ENCODE measurements at regions not wholly inside any gene's neighbourhood (a gene's known extent, or its start where the extent isn't known, plus 50 kb on each side); places are given as distances from the start of the nearest gene placed in this dataset.
A peak's percentile ranks its signal among the peaks of the same experiment; 100 is the strongest.

GRCh38 chr7:98557538-98558031, 59.5 kb upstream of the NPTX2 start:
- DNase-seq: no peak
- Histone ChIP-seq H3K4me3 (no peak overlapping the region), H3K27me3 (no peaks in the 10 kb centered on the region), H3K4me1 (no peaks in the 10 kb centered on the region), H3K27ac (no peak overlapping the region), H3K36me3 (no peaks in the 10 kb centered on the region), H3K9me3 (no peaks in the 10 kb centered on the region)
- no peak for TF ChIP-seq POLR2A (IDR thresholded peaks at IDR 0.05)
- no peak for TF ChIP-seq CTCF (IDR thresholded peaks at IDR 0.05)
- intact Hi-C loops (cut with DNase I; ENCODE audit: low total_unique reads): no loop called here

- Histone ChIP-seq H3K36me3 (no peaks in the 10 kb centered on the region), H3K27me3 (no peaks in the 10 kb centered on the region), H3K4me3 (no peak overlapping the region), H3K4me1 (no peaks in the 10 kb centered on the region), H3K27ac (no peak overlapping the region), H3K9me3 (no peaks in the 10 kb centered on the region)
- intact Hi-C loops (cut with DNase I; ENCODE audit: low total_unique reads): no loop called here
- DNase-seq: no peak
- TF ChIP-seq CTCF (IDR thresholded peaks at IDR 0.05) (no peak), POLR2A (IDR thresholded peaks at IDR 0.05) (no peak)
Observed at GRCh38 chr7:98556288-98556687, 60.8 kb upstream of the NPTX2 start.

GRCh38 chr7:98555403-98555802, 61.7 kb upstream of the NPTX2 start:
- no peaks in the 10 kb centered on the region for H3K4me1 ChIP-seq
- no peaks in the 10 kb centered on the region for H3K36me3 ChIP-seq
- peak in 1 of 2 donors; percentile 22 for DNase-seq
- H3K4me3 ChIP-seq: no peak overlapping the region
- no peaks in the 10 kb centered on the region for H3K9me3 ChIP-seq
- TF ChIP-seq CTCF (IDR thresholded peaks at IDR 0.05) (no peak), POLR2A (IDR thresholded peaks at IDR 0.05) (no peak)
- no peaks in the 10 kb centered on the region for H3K27me3 ChIP-seq
- H3K27ac ChIP-seq: no peak overlapping the region
- intact Hi-C loops (cut with DNase I; ENCODE audit: low total_unique reads): no loop called here

- no peak for DNase-seq
- TF ChIP-seq POLR2A (IDR thresholded peaks at IDR 0.05) (no peak), CTCF (IDR thresholded peaks at IDR 0.05) (no peak)
- H3K36me3 ChIP-seq: no peaks in the 10 kb centered on the region
- H3K9me3 ChIP-seq: no peaks in the 10 kb centered on the region
- no peaks in the 10 kb centered on the region for H3K4me1 ChIP-seq
- no peaks in the 10 kb centered on the region for H3K27me3 ChIP-seq
- no peak overlapping the region for H3K27ac ChIP-seq
- intact Hi-C loops (cut with DNase I; ENCODE audit: low total_unique reads): no loop called here
- H3K4me3 ChIP-seq: no peak overlapping the region
Observed at GRCh38 chr7:98553666-98554065, 63.4 kb upstream of the NPTX2 start.

GRCh38 chr7:98551611-98552273, 65.3 kb upstream of the NPTX2 start:
- no peak for TF ChIP-seq CTCF (IDR thresholded peaks at IDR 0.05)
- TF ChIP-seq POLR2A (IDR thresholded peaks at IDR 0.05): no peak
- intact Hi-C loops (cut with DNase I; ENCODE audit: low total_unique reads): no loop called here
- no peak for DNase-seq

More at GRCh38 chr7:98551611-98552273, 65.3 kb upstream of the NPTX2 start:
- Histone ChIP-seq H3K27ac (no peak overlapping the region), H3K4me1 (no peaks in the 10 kb centered on the region), H3K9me3 (no peaks in the 10 kb centered on the region), H3K27me3 (no peaks in the 10 kb centered on the region), H3K36me3 (no peaks in the 10 kb centered on the region), H3K4me3 (no peak overlapping the region)
